Osteoblast (primary cell): ENCODE measurements at regions not wholly inside any gene's neighbourhood (a gene's known extent, or its start where the extent isn't known, plus 50 kb on each side); places are given as distances from the start of the nearest gene placed in this dataset.

ENCODE experiments used
- DNase-seq: peaks from one replicate; pipeline ENCODE4 v3.0.0; 2011; ENCODE audit warnings: low spot score, mixed read lengths; ENCODE audit not compliant: insufficient read length; ENCODE audit errors: missing footprints
- H2AFZ ChIP-seq: 2 replicates; pipeline ENCODE4 v1.6.0; 2011; ENCODE audit warnings: mild to moderate bottlenecking, low read length
- H3K27ac ChIP-seq: 2 replicates; pipeline ENCODE4 v1.5.1; 2011; ENCODE audit warnings: mild to moderate bottlenecking, low read depth, low read length, moderate library complexity
- H3K27me3 ChIP-seq: 2 replicates; pipeline ENCODE4 v1.6.0; 2012; ENCODE audit warnings: mild to moderate bottlenecking, control low read depth, inconsistent platforms, low read length, moderate library complexity; ENCODE audit not compliant: insufficient read depth
- H3K36me3 ChIP-seq: 2 replicates; pipeline ENCODE4 v1.5.1; 2011; ENCODE audit warnings: mild to moderate bottlenecking, low read length, control low read depth, moderate library complexity; ENCODE audit not compliant: insufficient read depth
- H3K4me1 ChIP-seq: 2 replicates; pipeline ENCODE4 v1.5.1; 2011; ENCODE audit warnings: mild to moderate bottlenecking, low read length, control low read depth, moderate library complexity; ENCODE audit not compliant: insufficient read depth
- H3K4me2 ChIP-seq: 2 replicates; pipeline ENCODE4 v1.6.0; 2011; ENCODE audit warnings: mild to moderate bottlenecking, low read length; ENCODE audit not compliant: insufficient read depth
- H3K4me3 ChIP-seq: fragments of 200-600 bp; sonication (generic); 3 replicates; pipeline ENCODE4 v1.5.1; 2012; ENCODE audit warnings: mild to moderate bottlenecking, low read length, inconsistent platforms; ENCODE audit not compliant: insufficient read depth
- H3K79me2 ChIP-seq: 2 replicates; pipeline ENCODE4 v1.6.0; 2012; ENCODE audit warnings: mild to moderate bottlenecking, low read length, control low read depth, inconsistent platforms; ENCODE audit not compliant: insufficient read depth
- H3K9me3 ChIP-seq: 2 replicates; pipeline ENCODE4 v1.5.1; 2011; ENCODE audit warnings: low read depth, low read length, control low read depth
- H4K20me1 ChIP-seq: 2 replicates; pipeline ENCODE4 v1.6.0; 2012; ENCODE audit warnings: mild to moderate bottlenecking, low read length, control low read depth; ENCODE audit not compliant: insufficient read depth
- CTCF ChIP-seq: IDR thresholded peaks from 2 replicates; pipeline ENCODE4 v1.5.1; 2011; ENCODE audit warnings: mild to moderate bottlenecking, low read depth, low read length, moderate library complexity; ENCODE audit errors: extremely low read depth

- Histone ChIP-seq H3K4me1 (peaks cover 16% of the 10 kb centered on the region), H3K4me3 (no peak overlapping the region), H3K4me2 (peak overlapping the region; percentile 31), H3K9me3 (no peaks in the 10 kb centered on the region), H3K79me2 (no peaks in the 10 kb centered on the region), H2AFZ (no peak overlapping the region), H3K27me3 (no peaks in the 10 kb centered on the region), H4K20me1 (no peaks in the 10 kb centered on the region), H3K36me3 (no peaks in the 10 kb centered on the region), H3K27ac (peak overlapping the region; percentile 27)
- TF ChIP-seq CTCF: no peak
- peak; percentile 76 for DNase-seq
Measured at GRCh38 chr4:120293341-120293740, 226.7 kb upstream of the MAD2L1 start.

- no peak for TF ChIP-seq CTCF
- H3K4me1 ChIP-seq: peaks cover 16% of the 10 kb centered on the region
- no peaks in the 10 kb centered on the region for H3K79me2 ChIP-seq
- H3K36me3 ChIP-seq: no peaks in the 10 kb centered on the region
- no peaks in the 10 kb centered on the region for H4K20me1 ChIP-seq
- H3K27me3 ChIP-seq: no peaks in the 10 kb centered on the region
- no peak for DNase-seq
- H3K27ac ChIP-seq: no peak overlapping the region
- no peak overlapping the region for H3K4me3 ChIP-seq
- no peak overlapping the region for H3K4me2 ChIP-seq
- H3K9me3 ChIP-seq: no peaks in the 10 kb centered on the region
- H2AFZ ChIP-seq: no peak overlapping the region
Measured at GRCh38 chr4:120291541-120291940, 224.9 kb upstream of the MAD2L1 start.

- DNase-seq: no peak
- Histone ChIP-seq H3K36me3 (no peaks in the 10 kb centered on the region), H3K4me2 (no peak overlapping the region), H3K4me3 (no peak overlapping the region), H3K27ac (no peak overlapping the region), H3K27me3 (no peaks in the 10 kb centered on the region), H4K20me1 (no peaks in the 10 kb centered on the region), H3K9me3 (no peaks in the 10 kb centered on the region), H2AFZ (no peak overlapping the region), H3K79me2 (no peaks in the 10 kb centered on the region), H3K4me1 (peaks cover 16% of the 10 kb centered on the region)
- no peak for TF ChIP-seq CTCF
Measured at GRCh38 chr4:120290553-120290952, 223.9 kb upstream of the MAD2L1 start.

- no peaks in the 10 kb centered on the region for H3K4me1 ChIP-seq
- H3K27ac ChIP-seq: no peak overlapping the region
- no peaks in the 10 kb centered on the region for H3K79me2 ChIP-seq
- H3K36me3 ChIP-seq: no peaks in the 10 kb centered on the region
- H3K9me3 ChIP-seq: no peaks in the 10 kb centered on the region
- peak; percentile 84 for TF ChIP-seq CTCF
- no peak overlapping the region for H3K4me2 ChIP-seq
- H3K4me3 ChIP-seq: no peak overlapping the region
- H2AFZ ChIP-seq: no peak overlapping the region
- H4K20me1 ChIP-seq: no peaks in the 10 kb centered on the region
- H3K27me3 ChIP-seq: no peaks in the 10 kb centered on the region
- peak; percentile 14 for DNase-seq
Measured at GRCh38 chr4:120286813-120287212, 220.2 kb upstream of the MAD2L1 start.
